ENCODE measurements at regions not wholly inside any gene's neighbourhood (a gene's known extent, or its start where the extent isn't known, plus 50 kb on each side); places are given as distances from the start of the nearest gene placed in this dataset.

DNA sequence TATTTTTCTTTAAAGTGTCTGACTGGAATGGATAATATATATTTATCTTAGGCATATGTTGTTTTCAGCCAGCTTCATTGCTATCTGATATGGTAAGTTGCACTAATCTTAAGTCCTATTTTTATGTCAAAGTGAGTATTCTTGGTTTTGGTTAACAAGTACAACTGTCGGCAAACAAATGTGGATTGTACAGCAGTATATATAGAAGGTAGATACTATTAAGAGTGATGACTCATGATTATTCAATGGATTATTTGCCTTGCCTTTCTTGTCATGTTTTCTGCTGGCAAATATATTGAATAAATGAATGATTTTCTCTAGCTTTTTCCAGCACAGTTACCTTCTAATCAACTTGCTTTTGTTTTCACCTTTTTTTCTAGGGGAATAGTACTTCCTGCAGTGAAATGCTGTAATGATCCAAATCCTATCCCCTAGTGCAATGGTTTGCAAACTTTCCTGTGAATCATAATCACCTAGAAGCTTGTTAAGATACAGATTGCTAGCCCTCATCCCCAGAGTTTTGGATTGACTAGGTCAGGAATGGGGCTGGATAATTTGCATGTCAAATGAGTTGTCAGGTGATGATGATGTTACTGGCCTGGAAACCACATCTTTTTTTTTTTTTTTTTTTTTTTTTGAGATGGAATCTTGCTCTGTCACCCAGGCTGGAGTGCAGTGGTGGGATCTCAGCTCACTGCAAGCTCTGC lies 60.8 kb upstream of the ARRDC3 start:
- no peak for DNase-seq

DNA sequence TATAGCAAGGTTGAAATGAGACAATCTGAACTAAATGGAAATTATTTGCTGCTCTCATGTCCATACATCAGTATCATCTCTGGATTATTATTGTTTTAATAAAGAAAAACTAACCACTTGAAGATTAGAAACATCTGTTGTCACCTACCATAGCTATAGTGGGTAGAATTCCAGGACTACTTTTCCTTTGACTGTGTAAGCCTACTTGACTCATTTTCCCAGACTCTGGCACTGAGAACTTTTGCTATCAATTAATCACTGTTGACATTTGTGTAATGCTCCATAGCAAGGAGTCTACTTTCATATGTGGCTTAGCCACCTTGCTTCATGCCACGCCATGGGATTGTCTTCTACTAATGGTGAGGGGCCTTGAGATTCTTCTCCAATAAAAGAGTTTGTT lies 59.9 kb upstream of the ARRDC3 start:
- no peak for DNase-seq

GRCh38 chr5:91441082-91441481 lies 58.0 kb upstream of the ARRDC3 start:
- no peak for DNase-seq

GRCh38 chr5:91438871-91439270 lies 55.8 kb upstream of the ARRDC3 start:
- DNase-seq: no peak

- no peak for DNase-seq
Measured at GRCh38 chr5:91436241-91436640, 53.1 kb upstream of the ARRDC3 start.

DNA sequence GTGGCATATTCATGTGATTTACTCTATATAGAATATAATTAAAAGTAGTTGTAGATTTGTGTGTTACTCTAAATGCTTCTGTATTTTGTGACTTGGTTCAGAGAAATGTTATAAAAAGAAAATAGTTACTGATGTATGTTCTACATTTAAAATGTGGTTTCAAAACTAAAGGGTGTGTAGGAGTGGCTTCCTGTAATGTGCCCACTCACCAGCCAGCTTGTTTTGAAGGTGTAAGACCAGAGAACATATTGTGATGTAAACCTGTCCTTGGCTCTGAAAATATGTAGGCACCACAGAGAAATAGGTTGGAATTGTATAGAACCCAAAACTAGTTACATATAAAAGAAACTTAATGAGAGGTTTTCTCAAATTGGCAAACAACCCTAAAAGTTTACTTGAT lies 51.2 kb upstream of the ARRDC3 start:
- DNase-seq: no peak

DNA sequence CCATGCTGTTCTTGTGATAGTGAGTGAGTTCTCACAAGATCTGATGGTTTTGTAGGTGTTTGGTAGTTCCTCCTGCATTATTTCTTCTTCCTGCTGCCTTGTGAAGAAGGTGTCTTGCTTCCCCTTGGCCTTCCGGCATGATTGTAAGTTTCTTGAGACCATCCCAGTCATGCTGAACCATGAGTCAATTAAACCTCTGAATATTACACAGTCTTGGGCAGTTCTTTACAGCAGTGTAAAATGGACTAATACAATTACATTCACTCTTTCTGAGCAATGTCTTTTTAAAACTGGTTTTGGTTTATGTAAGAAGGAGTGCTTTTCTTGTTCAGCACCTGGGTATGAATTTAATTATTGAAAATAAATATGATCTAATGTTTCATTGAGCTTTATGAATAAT lies 50.7 kb upstream of the ARRDC3 start:
- DNase-seq: no peak

Data from NCI-H1930 (cell line).